HG03060 (cell line): ENCODE measurements at regions not wholly inside any gene's neighbourhood (a gene's known extent, or its start where the extent isn't known, plus 50 kb on each side); places are given as distances from the start of the nearest gene placed in this dataset.
"Not testable (repeated sequence)": the region's sequence is repeated elsewhere in the genome, so short reads cannot be mapped to it uniquely, and the experiment has no call there.

Source experiments
- ATAC-seq: cut with Tn5 transposase; IDR thresholded peaks from one replicate; pipeline ENCODE4 v1.9.1; 2021; ENCODE audit warnings: low read depth, moderate number of reproducible peaks; ENCODE audit not compliant: unreplicated experiment

DNA sequence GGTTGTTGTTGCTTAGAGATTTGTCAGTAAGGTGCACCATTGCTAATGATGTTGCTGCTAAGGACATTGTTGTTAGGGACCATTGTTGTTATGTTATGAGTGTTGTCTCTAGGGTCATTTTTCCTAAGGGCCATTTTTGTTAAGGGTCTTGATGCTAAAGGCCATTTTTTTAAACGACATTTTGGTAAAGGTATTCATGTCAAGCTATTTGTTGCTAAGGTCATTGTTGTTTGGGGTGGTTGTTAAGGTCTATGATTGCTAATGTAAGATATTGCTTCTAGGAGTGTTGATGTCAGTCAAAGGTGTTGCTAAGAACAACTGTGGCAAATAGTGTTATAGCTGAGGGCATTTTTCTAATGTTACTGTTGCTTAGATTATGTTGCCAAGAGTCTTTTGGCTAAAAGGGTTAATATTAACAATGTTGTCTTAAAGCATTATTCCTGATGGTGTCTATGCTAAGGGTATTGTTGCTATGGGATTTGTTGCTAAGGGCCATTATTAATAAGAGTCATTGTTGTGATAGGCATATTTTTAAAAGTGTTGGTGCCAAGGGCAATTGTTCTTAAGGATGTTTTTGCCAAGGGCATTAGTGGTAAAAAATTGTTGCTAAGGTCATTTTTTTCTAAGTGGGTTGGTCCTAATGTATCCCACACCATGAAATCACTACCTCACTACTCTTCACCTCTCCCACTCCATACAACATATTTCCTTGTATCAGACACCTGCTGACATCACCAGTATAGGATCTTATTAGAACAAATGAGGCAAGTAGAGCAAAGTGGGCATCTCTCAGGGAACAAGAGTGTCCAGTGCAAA is 56.2 kb downstream of the SPATA31A6 start:
- not testable (repeated sequence) for ATAC-seq

- ATAC-seq = not testable (repeated sequence)
Observed at GRCh38 chr9:42240261-42240579, 56.8 kb downstream of the SPATA31A6 start.

GRCh38 chr9:42243211-42243610 is 59.8 kb downstream of the SPATA31A6 start:
- not testable (repeated sequence) for ATAC-seq

- ATAC-seq = not testable (repeated sequence)
Observed at GRCh38 chr9:42243822-42244221, 60.4 kb downstream of the SPATA31A6 start.

- ATAC-seq = not testable (repeated sequence)
Observed at GRCh38 chr9:42268729-42269128, 85.3 kb downstream of the SPATA31A6 start.

GRCh38 chr9:42269171-42269570 is 85.7 kb downstream of the SPATA31A6 start:
- ATAC-seq = not testable (repeated sequence)

- not testable (repeated sequence) for ATAC-seq
Observed at GRCh38 chr9:42273191-42273590, 89.7 kb downstream of the SPATA31A6 start.

- no peak for ATAC-seq
Observed at GRCh38 chr9:42275141-42275540, 91.7 kb downstream of the SPATA31A6 start.

- not testable (repeated sequence) for ATAC-seq
Observed at GRCh38 chr9:42282531-42283178, 99.2 kb downstream of the SPATA31A6 start.

GRCh38 chr9:42283179-42283543 is 99.7 kb downstream of the SPATA31A6 start:
- ATAC-seq = not testable (repeated sequence)

- not testable (repeated sequence) for ATAC-seq
Observed at GRCh38 chr9:42286145-42286845, 102.8 kb downstream of the SPATA31A6 start.

DNA sequence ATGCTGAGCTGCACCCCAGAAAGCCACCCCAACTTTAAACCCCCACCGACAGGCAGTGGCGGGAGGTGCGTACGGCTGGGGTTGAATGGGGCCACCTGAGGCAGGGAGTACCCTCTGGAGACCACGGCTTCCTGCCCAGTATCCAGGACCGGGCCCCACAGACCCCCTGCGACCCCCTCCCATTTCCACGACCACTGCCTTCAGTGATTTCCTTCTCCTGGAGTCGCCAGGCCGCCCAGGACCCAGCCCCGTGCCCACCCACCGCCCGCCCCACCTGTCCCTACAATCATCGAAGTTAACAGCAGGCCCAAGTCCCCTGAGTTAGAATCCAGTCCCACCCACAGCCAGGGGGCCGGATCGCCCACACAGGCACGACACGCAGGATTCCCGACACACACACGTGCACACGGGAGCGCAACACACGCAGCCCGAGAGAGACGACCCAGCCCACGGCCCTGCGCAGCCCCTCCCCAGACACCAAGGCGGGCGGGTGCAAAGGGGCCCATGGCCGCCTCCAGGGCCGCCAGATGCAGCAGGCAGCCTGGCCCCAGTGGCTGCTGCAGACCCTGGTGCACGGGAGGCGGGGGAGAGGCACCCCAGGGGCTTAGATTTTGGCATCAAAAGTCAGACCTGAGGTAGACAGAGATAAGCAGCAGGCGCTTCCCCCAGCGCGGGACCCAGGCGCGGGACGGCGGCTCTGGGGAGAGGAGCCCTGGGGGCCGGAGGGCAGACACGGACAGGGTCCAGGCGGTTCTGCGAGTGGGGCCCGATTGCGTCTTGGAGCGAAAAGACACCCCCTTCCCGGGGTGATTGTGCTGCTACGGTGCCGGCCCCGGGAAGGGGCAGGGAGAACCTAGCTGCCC is 104.8 kb downstream of the SPATA31A6 start:
- ATAC-seq = not testable (repeated sequence)

- not testable (repeated sequence) for ATAC-seq
Observed at GRCh38 chr9:42288865-42289229, 105.4 kb downstream of the SPATA31A6 start.

DNA sequence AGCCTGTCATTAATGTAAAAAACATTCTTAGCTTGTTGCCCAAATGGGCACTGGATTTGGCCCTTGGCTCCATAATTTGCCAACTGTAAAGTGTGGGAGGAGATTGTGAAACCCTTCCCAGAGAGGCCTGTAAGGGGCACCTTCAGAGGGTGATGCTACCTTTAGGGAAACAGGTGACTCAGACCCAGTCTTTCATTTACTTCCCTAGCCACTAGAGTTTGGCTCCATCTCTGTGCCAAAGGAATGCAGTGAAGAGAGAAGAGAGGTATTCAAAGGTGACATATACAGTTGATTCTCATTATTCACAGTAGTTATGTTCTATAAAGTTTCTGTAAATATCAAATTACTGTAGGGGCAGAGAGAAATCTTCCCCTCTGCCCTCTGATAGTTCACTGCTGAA is 116.7 kb downstream of the SPATA31A6 start:
- ATAC-seq = not testable (repeated sequence)

DNA sequence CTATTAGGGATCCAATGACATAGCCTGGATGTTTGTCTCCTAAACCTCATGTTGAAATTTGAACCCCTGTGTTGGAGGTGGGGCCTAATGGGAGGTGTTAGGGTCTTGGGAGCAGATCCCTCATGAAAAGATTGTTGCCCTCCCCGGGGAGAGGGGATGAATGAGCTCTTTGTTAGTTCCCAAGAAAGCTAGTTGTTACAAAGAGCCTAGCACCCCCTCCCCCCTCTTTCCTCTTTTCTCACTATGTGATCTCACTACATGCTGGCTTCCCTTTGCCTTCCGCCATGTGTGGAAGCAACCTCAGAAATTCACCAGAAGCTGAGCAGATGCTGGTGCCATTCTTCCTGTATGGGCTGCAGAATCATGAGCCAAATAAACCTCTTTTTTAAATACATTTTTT is 123.2 kb downstream of the SPATA31A6 start:
- ATAC-seq = not testable (repeated sequence)

- ATAC-seq = not testable (repeated sequence)
Observed at GRCh38 chr9:42307449-42307848, 124.0 kb downstream of the SPATA31A6 start.

- not testable (repeated sequence) for ATAC-seq
Observed at GRCh38 chr9:42310972-42311371, 127.5 kb downstream of the SPATA31A6 start.

DNA sequence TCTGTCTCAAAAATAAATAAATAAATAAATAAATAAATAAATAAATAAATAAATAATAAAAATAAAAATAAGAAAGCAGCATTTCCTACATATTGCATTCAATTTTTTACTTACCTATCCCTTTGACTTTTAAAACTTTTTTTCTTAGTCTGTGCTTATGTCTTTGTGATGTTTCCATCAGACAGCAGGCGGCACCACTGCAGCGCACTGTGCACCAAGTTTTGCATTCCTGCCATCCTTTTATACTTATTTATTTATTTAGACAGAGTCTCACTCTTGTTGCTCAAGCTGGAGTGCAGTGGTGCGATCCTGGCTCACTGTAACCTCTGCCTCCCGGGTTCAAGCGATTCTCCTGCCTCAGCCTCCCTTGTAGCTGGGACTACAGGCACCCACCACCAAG is 132.6 kb downstream of the SPATA31A6 start:
- ATAC-seq = not testable (repeated sequence)

- not testable (repeated sequence) for ATAC-seq
Observed at GRCh38 chr9:42317677-42318076, 134.2 kb downstream of the SPATA31A6 start.

DNA sequence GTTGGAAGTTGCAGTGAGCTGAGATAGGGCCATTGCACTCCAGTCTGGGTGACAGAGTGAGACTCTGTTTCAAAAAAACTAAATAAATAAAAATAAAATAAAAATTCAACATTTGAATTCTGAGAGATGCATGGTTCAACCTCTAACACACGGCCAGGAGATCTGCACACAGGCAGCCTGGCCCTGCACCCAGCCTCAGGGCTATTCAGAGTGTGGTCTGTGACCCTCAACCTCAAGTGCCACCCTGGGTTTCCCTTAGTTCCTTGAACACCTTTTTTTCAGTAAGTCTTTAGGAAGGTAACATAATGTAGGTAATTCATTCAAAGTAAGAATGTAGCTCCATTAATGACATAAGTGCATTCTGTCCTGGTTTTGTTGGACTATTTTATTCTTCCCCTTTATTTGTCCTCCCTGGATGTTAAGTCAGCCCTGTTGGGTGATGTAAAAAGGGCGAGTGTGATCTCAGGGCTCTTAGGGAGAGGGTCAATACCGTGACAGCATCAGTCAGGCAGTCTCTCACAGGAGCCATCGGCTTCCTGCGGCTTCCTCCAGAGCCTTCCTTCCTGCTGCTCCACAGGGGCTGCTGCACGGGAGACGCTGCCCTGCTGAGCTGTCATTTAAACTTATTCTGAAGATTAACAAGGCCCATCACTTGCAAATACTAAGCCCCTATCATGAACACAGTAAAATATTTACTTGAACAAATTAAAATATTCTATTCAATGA is 139.8 kb downstream of the SPATA31A6 start:
- not testable (repeated sequence) for ATAC-seq
